ENCODE measurements at regions not wholly inside any gene's neighbourhood (a gene's known extent, or its start where the extent isn't known, plus 50 kb on each side); places are given as distances from the start of the nearest gene placed in this dataset.
A peak's percentile ranks its signal among the peaks of the same experiment; 100 is the strongest.

- DNase-seq, result peak; percentile 76
These were observed 403.7 kb downstream of the SIPA1L2 start for GRCh38 chr1:232226197-232226712.

DNA sequence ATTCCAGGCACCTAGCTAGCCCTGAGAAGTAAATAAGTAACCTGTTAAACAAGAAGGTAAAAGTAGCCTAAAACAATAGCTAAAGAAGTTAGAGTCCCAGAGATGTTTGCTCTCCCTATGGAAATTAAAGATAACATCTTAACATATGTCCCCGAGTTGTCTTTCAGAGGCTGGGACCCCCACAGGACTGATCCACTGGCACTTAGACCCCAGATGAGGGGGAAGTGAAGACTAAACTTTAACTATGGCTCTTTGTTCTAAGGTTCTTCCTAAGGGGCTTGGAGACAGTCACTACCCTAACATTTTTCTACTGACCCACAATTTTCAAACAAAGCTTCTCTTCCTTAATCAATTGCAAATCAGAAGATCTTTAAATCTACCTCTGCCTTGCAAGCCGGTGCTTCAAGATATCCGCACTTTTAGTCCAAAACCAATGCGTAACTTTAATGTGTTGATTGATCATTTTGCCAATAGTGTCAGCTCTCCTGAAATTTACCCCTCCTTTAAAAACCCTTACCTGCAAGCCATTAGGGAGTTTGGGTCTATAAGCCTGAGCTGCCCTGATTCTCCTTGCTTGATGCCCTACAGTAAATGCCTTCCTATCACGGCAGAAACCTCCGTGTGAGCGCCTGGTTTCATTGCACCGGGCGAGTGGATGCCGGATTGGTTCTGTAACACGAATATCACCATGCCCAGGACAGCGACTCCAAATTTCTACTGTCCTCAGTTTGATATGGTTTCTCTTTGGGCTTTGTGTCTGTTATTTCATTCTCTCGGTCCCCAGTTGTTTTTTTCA lies 404.4 kb downstream of the SIPA1L2 start:
- DNase-seq, result no peak

- no peak for DNase-seq
These were observed 406.0 kb downstream of the SIPA1L2 start for GRCh38 chr1:232223887-232224286.

- DNase-seq, result no peak
These were observed 406.7 kb downstream of the SIPA1L2 start for GRCh38 chr1:232223183-232223708.

DNA sequence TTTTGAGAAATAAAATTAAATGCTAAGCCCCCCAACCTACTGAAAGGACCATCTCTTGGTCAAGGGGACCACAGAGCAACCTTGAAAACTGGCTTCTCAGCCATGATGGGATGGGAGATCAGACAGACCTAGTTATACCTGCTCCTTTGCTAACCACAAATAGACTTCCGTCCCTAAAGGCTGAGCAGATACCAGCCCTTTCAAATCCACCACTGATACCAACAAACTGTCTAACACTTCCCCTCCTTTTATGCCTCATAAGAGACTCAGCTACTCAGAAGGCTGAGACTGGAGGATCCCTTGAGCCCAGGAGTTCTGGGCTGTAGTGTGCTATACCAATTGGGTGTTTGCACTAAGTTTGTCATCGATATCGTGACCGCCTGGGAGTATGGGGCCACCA lies 407.3 kb downstream of the SIPA1L2 start:
- DNase-seq, result no peak

DNA sequence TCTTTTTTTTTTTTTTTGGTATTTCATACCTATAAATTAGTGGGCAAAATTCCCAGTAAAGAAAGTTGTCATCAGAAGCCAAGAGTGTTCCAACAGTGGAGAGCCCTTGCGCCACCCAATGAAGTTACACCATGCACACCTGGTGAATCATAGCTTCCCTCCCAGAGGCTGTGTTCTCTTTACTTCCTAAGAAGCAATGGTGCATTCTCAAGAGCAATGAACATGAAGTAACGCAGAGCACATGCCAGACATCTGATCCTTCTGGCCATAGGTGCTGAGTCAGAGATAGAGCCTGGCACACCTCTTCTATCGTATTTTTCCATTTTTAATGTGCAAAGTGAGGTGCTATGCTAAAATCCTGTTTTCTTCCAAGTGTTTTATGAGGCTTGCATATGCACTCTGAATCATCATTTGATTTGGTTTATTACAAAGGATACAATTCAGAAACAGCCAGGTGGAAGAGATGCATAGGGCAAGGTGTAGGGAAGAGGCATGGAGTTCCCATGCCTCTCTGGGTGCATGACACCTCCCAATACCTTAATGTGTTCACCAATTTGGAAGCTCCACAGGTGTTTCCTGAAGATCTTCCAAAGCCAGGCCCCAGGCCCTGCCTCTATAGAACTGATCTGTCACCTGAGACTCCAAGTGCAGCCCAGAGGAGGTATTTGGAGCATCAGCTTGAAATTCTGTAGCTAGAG lies 408.0 kb downstream of the SIPA1L2 start:
- DNase-seq, result peak; percentile 20

DNA sequence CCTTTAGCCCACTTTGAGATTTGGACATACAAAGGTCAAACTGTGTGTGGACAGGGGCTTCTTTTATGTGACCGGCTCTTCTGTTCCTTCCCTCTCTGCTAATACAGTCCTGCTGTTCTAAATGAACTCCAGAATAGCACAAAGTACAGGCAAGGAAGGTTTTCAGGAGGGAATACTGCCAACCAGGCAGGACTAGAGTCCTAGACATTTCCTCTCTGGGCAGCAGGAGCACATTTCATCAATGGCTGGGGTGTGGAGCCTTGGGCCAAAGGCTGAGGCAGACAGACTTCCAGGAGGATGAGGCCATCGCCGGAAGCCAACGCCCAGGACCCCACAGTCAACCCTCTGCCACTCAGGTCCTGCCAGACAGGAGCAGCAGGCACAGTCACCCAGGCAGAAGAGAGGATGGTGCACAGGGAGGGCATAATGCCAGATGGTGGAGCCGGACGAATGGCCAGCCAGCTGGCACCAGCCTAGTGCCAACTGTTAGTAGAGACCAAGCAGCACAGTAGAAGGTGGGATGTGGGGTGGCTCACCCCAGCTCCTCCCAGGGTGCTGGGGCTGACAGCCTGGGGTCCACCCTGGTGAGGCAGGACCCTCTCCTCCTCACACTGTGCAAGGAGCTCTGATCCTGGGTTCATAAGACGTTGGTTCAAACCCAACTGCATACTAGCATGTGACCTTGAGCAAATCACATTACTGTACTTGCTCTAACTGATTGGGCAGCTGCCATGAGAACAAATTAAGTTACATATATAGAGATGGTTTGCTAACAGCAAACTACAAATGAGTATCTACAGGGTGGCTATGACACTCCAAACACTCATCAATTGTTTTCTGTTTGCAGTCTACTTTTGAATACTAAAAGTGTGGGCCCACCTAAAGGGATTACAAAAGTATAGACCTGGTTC lies 410.7 kb downstream of the SIPA1L2 start:
- no peak for DNase-seq

GRCh38 chr1:232213928-232214327 lies 416.0 kb downstream of the SIPA1L2 start:
- no peak for DNase-seq

DNA sequence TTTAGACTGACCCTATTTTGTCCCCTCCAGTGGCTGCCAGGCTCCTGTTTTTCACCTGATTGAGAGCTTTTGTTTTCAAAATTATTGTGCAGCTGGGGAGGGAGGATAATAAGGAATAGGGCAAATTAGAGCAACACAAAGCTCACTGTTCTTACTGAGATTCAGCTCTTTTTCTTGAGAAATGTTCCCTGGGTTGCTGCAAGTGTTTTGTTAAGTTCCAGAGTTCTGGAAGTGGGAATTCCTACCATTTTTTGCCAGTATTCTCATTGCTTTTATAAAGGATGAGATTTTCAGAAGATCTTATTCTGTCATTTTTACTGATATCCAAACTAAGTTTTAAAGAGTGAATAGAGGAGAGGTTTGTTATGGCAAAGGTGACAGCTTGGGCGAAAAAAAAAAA lies 417.7 kb downstream of the SIPA1L2 start:
- no peak for DNase-seq

GRCh38 chr1:232211149-232211548 lies 418.8 kb downstream of the SIPA1L2 start:
- DNase-seq, result no peak

DNA sequence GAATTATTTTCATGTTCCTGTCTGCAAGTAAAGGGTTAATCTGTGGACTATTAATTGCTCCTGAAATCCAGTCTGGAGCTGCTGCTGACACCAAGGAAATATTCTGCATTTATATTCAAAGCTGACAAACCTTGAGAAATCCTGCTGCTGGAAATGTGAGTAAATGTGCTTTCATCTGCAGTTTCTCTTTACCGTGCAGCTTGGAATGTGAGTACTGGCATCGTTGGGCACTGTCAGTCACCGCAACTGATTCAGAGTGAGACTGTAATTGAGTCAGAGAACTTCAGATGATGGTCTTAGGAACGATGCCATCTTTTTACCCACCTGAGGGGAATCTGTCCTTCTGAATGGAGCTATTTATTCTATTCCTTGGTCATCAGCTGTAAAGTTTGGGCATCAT lies 420.6 kb downstream of the SIPA1L2 start:
- no peak for DNase-seq

DNA sequence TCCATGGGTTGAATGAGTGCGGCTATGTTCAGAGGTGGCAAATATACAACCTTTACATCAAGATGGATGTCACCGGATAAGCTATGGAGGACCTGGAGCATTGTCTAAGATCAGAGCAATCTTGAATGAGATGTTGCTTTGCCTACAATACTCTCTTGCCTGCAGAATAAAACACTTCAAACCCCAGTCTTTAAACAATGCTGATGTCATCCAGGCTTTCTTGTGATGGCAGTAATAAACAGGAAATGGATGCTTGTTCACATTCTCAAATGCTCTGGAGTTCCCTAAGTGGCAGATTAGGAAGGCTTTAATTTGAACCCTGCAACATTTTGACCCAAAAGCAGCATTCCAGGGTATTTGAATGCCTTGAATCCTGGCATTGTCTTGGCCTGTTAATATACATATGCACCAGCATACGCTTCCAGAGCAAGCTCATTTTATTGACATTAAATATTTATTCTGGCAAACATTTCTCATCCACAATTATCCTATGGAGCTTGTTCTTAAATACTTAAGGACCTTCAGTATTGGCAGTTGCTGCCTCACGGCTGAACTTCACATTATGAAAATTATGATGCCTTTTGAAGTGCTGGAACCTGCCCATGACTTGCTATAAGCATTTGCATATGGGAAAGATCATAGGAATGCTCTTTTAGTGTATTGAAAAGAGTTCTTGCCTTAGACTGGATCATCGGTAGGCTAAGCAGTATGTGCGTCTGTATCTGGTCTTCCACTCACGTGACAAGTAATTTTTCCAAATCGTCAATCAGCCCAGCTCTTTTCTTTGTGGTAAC lies 422.7 kb downstream of the SIPA1L2 start:
- no peak for DNase-seq

DNA sequence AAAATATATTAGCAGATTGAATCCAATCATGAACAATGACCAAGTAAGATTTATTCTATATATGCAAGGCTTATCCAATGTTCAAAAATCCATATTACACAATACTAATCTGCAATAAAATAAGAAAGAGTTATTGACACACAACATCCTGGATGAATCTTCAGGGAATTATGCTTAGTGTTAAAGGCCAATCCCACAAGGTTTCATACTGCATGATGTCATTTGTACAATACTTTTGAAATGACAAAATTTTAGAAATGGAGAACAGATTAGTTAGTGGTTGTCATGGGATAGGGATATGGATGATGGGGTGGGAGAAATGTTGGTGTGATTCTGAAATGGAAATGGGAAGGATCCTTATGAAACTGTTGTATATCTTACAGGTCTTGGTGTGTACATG lies 425.7 kb downstream of the SIPA1L2 start:
- no peak for DNase-seq

- DNase-seq, result no peak
These were observed 428.9 kb downstream of the SIPA1L2 start for GRCh38 chr1:232201024-232201423.

DNA sequence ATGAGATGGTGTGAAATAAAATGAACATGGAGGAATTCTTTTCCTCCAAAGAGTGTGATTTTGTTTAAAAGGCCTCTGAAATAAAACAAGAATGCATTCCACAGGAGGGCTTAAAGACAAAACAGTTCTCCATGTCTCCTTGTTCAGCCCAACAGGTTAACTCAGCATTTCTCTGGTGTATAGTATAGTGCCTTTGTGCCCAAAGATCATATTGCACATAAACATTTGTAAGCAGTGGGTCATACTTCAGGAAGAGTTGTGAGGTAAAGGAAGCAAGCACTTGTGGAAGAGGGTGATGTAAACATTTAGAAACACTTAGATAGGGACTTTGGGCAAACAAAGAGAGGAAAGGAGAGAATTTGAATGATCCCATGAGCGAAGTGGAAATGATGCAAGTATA lies 433.9 kb downstream of the SIPA1L2 start:
- no peak for DNase-seq

GRCh38 chr1:232194424-232194823 lies 435.5 kb downstream of the SIPA1L2 start:
- DNase-seq, result no peak

GRCh38 chr1:232193451-232193783 lies 436.5 kb downstream of the SIPA1L2 start:
- no peak for DNase-seq

GRCh38 chr1:232192781-232193450 lies 437.0 kb downstream of the SIPA1L2 start:
- DNase-seq, result no peak

DNA sequence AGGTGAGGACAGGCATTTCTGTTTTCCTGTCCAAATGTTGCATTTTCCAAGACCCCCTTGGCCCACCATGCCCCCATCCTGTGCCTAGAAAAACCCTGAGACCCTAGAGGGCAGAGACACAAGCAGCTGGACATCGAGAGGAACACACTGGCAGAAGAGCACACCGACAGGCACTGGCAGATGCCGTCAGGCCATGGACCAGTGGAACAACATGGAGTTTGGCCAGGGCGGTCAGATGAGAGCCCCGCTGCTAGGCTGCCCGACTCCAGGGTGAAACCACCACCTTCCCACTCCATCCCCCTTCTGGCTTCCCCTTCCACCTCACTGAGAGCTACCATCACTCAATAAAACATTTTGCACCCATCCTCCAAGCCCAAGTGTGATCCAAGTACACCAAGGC lies 438.4 kb downstream of the SIPA1L2 start:
- no peak for DNase-seq

- DNase-seq, result no peak
These were observed 441.6 kb downstream of the SIPA1L2 start for GRCh38 chr1:232188318-232188717.

DNA sequence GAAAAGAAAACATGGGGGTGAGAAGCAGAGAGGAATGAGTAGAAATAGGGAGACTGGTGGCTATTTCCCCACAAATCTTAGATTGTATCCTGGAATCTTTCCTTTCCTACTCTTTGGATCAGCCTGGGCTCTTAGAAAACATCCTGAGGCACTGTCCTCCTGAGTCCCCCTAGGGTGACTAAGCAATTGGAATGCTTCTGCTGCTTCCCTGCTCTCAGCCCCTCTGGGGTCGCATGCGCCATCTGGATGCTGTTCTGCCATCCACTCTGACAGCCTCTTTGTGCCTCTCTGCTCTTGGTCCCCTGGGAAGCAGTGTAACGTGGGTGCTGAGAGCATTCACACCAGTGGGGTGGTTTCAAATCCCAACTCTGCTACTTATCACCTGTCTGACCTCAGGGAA lies 443.0 kb downstream of the SIPA1L2 start:
- peak; percentile 26 for DNase-seq

Measured in fibroblast of skin of abdomen (primary cell).